ENCODE measurements at regions not wholly inside any gene's neighbourhood (a gene's known extent, or its start where the extent isn't known, plus 50 kb on each side); places are given as distances from the start of the nearest gene placed in this dataset.

DNA sequence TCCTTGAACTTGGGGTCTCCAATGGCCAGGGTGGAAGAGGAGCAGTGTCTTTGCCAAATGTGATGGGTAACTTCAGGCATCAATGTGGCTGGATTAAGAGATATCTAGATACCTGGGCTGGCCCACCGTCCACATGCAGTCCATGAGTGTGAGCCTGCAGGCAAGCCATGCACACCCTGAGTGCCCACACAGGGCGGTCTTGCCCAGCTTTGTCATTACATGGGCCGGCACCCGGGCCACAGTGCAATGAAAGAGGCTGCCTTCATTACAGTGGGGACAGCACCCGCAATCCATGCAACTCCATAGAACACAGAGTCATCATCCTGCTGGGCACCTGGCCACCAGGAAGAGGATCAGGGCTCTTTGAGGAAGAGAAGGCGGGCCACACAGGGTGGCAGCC lies 263.8 kb upstream of the IRX1 start:
- no peaks in the 10 kb centered on the region for H3K4me1 ChIP-seq (ENCODE audit: control insufficient read depth, extremely low read depth, insufficient read depth, low read length)
- no peak overlapping the region for H2AFZ ChIP-seq (ENCODE audit: low read length)
- no peak overlapping the region for H3K27ac ChIP-seq (ENCODE audit: insufficient read depth, low read length)
- no peak for TF ChIP-seq EZH2 (IDR thresholded peaks at IDR 0.05; ENCODE audit: low read length, missing control alignments)
- TF ChIP-seq, protein P1, sequence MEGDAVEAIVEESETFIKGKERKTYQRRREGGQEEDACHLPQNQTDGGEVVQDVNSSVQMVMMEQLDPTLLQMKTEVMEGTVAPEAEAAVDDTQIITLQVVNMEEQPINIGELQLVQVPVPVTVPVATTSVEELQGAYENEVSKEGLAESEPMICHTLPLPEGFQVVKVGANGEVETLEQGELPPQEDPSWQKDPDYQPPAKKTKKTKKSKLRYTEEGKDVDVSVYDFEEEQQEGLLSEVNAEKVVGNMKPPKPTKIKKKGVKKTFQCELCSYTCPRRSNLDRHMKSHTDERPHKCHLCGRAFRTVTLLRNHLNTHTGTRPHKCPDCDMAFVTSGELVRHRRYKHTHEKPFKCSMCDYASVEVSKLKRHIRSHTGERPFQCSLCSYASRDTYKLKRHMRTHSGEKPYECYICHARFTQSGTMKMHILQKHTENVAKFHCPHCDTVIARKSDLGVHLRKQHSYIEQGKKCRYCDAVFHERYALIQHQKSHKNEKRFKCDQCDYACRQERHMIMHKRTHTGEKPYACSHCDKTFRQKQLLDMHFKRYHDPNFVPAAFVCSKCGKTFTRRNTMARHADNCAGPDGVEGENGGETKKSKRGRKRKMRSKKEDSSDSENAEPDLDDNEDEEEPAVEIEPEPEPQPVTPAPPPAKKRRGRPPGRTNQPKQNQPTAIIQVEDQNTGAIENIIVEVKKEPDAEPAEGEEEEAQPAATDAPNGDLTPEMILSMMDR (conservative IDR thresholded peaks at IDR 0.05 in 1 of 2, IDR thresholded peaks at IDR 0.05 in 1 of 2; ENCODE audit: low read depth in 1 of 2, low read length in 2 of 2): no peak
- no peak overlapping the region for H3K4me3 ChIP-seq (replicated peaks in 1 of 4; ENCODE audit: control extremely low read depth in 1 of 4, insufficient read depth in 1 of 4, low read depth in 3 of 4, low read length in 4 of 4)
- H3K79me2 ChIP-seq (ENCODE audit: control insufficient read depth, insufficient read depth, low read length): no peaks in the 10 kb centered on the region
- no peaks in the 10 kb centered on the region for H3K36me3 ChIP-seq (ENCODE audit: control insufficient read depth, insufficient read depth, low read length)
- no peaks in the 10 kb centered on the region for H3K27me3 ChIP-seq (ENCODE audit: control insufficient read depth, insufficient read depth, low read length)
- no peak overlapping the region for H3K9ac ChIP-seq (ENCODE audit: insufficient read depth, low read length)
- peaks cover under 1% of the 10 kb centered on the region for H3K9me3 ChIP-seq (ENCODE audit: control insufficient read depth, insufficient read depth, low read depth, low read length)
- DNase-seq (ENCODE audit: low read depth in 2 of 2): no peak
- no peak overlapping the region for H3K4me2 ChIP-seq (ENCODE audit: extremely low read depth, insufficient read depth, low read length)
- H4K20me1 ChIP-seq (ENCODE audit: control insufficient read depth, extremely low read depth, insufficient read depth, low read length): no peaks in the 10 kb centered on the region

DNA sequence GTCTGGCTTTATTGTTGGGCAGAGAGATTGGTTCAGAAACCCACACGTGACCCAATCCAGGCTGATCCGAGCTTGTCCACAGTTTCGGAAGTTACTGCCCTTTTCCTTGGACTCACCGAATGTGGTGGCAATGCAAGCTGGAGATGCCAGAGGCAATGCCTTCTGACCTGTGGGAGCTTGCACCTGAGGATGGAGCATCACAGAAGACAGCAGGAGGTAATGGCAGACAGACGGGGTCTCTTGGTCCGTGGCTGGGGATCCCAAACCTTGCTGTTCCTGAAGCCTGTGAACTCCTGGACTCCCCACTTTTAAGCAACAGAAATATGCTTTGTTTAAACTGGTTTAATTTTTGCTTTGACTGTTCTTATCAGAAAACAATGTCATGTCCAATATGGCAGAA lies 265.2 kb upstream of the IRX1 start:
- no peak overlapping the region for H2AFZ ChIP-seq (ENCODE audit: low read length)
- no peaks in the 10 kb centered on the region for H4K20me1 ChIP-seq (ENCODE audit: control insufficient read depth, extremely low read depth, insufficient read depth, low read length)
- H3K9me3 ChIP-seq (ENCODE audit: control insufficient read depth, insufficient read depth, low read depth, low read length): peaks cover 2% of the 10 kb centered on the region
- no peak overlapping the region for H3K27ac ChIP-seq (ENCODE audit: insufficient read depth, low read length)
- H3K4me1 ChIP-seq (ENCODE audit: control insufficient read depth, extremely low read depth, insufficient read depth, low read length): no peaks in the 10 kb centered on the region
- TF ChIP-seq, protein P1 (conservative IDR thresholded peaks at IDR 0.05 in 1 of 2, IDR thresholded peaks at IDR 0.05 in 1 of 2; ENCODE audit: low read depth in 1 of 2, low read length in 2 of 2): no peak
- no peak for TF ChIP-seq EZH2 (IDR thresholded peaks at IDR 0.05; ENCODE audit: low read length, missing control alignments)
- no peaks in the 10 kb centered on the region for H3K27me3 ChIP-seq (ENCODE audit: control insufficient read depth, insufficient read depth, low read length)
- H3K9ac ChIP-seq (ENCODE audit: insufficient read depth, low read length): no peak overlapping the region
- H3K36me3 ChIP-seq (ENCODE audit: control insufficient read depth, insufficient read depth, low read length): no peaks in the 10 kb centered on the region
- no peak overlapping the region for H3K4me3 ChIP-seq (replicated peaks in 1 of 4; ENCODE audit: control extremely low read depth in 1 of 4, insufficient read depth in 1 of 4, low read depth in 3 of 4, low read length in 4 of 4)
- H3K4me2 ChIP-seq (ENCODE audit: extremely low read depth, insufficient read depth, low read length): no peak overlapping the region
- H3K79me2 ChIP-seq (ENCODE audit: control insufficient read depth, insufficient read depth, low read length): no peaks in the 10 kb centered on the region
- DNase-seq (ENCODE audit: low read depth in 2 of 2): no peak

DNA sequence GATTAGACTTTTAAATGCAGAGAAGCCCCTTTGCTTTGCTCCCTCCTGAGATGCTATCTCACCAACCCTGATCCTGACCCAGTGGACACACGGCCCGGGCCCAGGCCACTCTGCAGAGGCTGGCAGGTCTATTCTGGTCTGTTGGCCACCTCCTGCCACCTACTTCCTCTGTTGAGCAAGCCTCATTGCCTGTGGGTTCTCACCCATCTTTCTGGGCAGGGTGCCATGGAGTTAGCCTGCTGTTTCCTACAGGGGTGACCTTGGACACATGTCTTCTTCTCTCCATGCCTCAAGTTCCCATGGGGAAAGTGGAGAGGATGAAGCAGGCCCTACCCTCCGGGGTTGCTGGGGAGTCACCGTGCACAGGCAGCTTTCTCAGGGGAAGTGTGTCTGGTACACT lies 266.2 kb upstream of the IRX1 start:
- H4K20me1 ChIP-seq (ENCODE audit: control insufficient read depth, extremely low read depth, insufficient read depth, low read length): no peaks in the 10 kb centered on the region
- H3K27me3 ChIP-seq (ENCODE audit: control insufficient read depth, insufficient read depth, low read length): no peaks in the 10 kb centered on the region
- H3K4me1 ChIP-seq (ENCODE audit: control insufficient read depth, extremely low read depth, insufficient read depth, low read length): no peaks in the 10 kb centered on the region
- no peak overlapping the region for H3K9ac ChIP-seq (ENCODE audit: insufficient read depth, low read length)
- peaks cover 2% of the 10 kb centered on the region for H3K9me3 ChIP-seq (ENCODE audit: control insufficient read depth, insufficient read depth, low read depth, low read length)
- no peak overlapping the region for H3K27ac ChIP-seq (ENCODE audit: insufficient read depth, low read length)
- no peak overlapping the region for H3K4me3 ChIP-seq (replicated peaks in 1 of 4; ENCODE audit: control extremely low read depth in 1 of 4, insufficient read depth in 1 of 4, low read depth in 3 of 4, low read length in 4 of 4)
- no peak for DNase-seq (ENCODE audit: low read depth in 2 of 2)
- H3K79me2 ChIP-seq (ENCODE audit: control insufficient read depth, insufficient read depth, low read length): no peaks in the 10 kb centered on the region
- no peak overlapping the region for H3K4me2 ChIP-seq (ENCODE audit: extremely low read depth, insufficient read depth, low read length)
- no peak for TF ChIP-seq EZH2 (IDR thresholded peaks at IDR 0.05; ENCODE audit: low read length, missing control alignments)
- TF ChIP-seq, protein P1 (conservative IDR thresholded peaks at IDR 0.05 in 1 of 2, IDR thresholded peaks at IDR 0.05 in 1 of 2; ENCODE audit: low read depth in 1 of 2, low read length in 2 of 2): no peak
- no peaks in the 10 kb centered on the region for H3K36me3 ChIP-seq (ENCODE audit: control insufficient read depth, insufficient read depth, low read length)
- H2AFZ ChIP-seq (ENCODE audit: low read length): no peak overlapping the region
